K562 (cell line): ENCODE measurements at regions not wholly inside any gene's neighbourhood (a gene's known extent, or its start where the extent isn't known, plus 50 kb on each side); places are given as distances from the start of the nearest gene placed in this dataset.
"Not testable (repeated sequence)": the region's sequence is repeated elsewhere in the genome, so short reads cannot be mapped to it uniquely, and the experiment has no call there.

Experiments
- ATAC-seq: fragments of 200-7000 bp; cut with Tn5 transposase; 3 replicates; pipeline ENCODE4 v1.9.1; 2020; ENCODE audit warnings: moderate library complexity
- BruUV-seq: library from RNA; stranded (reverse); fragments of 400-500 nt; replicated peaks from 2 replicates; lab custom pipeline; 2021; lab: Mats Ljungman, UMichigan
- CTCF ChIA-PET: fragments of 300-600 bp; formaldehyde crosslinking; extraction: SDS; loops from one replicate; lab custom pipeline; 2021; ENCODE audit warnings: low intra/inter-chr PET ratio; lab: Yijun Ruan, JAX
- POLR2A ChIA-PET: fragments of 300-600, 350-650 bp; sonication (Branson Sonifier 250); formaldehyde crosslinking; extraction: SDS; loops from one replicate; lab custom pipeline; 2021; ENCODE audit warnings: antibody characterized with exemption, inconsistent platforms; lab: Yijun Ruan, JAX
- DNase-seq, 4 experiments: peaks; one replicate each; pipeline versions ENCODE4 v3.0.0 to v3.0.0-alpha.2; 2011 to 2018; ENCODE audit warnings: low spot score in 3 of 4, mixed read lengths in 3 of 4; ENCODE audit errors: extremely low read depth in 1 of 4
- FAIRE-seq: peaks from 2 replicates; lab custom pipeline; 2011; peaks lifted over from hg19 to GRCh38; lab: Jason Lieb, UNC
- H2AFZ ChIP-seq: 2 replicates; pipeline ENCODE4 v1.6.0; 2011; ENCODE audit warnings: low read depth, low read length, control low read depth, inconsistent platforms
- H3K27ac ChIP-seq: fragments of 200-600 bp; 3 replicates; pipeline ENCODE4 v1.8.0; 2011; ENCODE audit warnings: low read depth, mild to moderate bottlenecking, control low read depth, inconsistent platforms, low read length, moderate library complexity, mixed read lengths; ENCODE audit errors: extremely low read depth
- H3K27me3 ChIP-seq, 2 experiments: fragments of 300-600 bp in 1 of 2; 2 replicates in 1 of 2; 3 replicates in 1 of 2; pipeline versions ENCODE4 v1.6.0 to v1.8.0; 2011; ENCODE audit warnings: inconsistent platforms in 2 of 2, low read length in 2 of 2, mild to moderate bottlenecking in 1 of 2, mixed read lengths in 1 of 2, moderate library complexity in 1 of 2; ENCODE audit not compliant: control insufficient read depth in 2 of 2, insufficient read depth in 2 of 2
- H3K36me3 ChIP-seq: fragments of 300-600 bp; 3 replicates; pipeline ENCODE4 v1.8.0; 2011; ENCODE audit warnings: mild to moderate bottlenecking, low read length, inconsistent platforms; ENCODE audit not compliant: control insufficient read depth, insufficient read depth
- H3K4me1 ChIP-seq, 2 experiments: fragments of 200-600 bp in 1 of 2; replicated peaks in 1 of 2; 2 replicates in 1 of 2; 3 replicates in 1 of 2; pipeline versions ENCODE4 v1.5.1 to v1.8.0; 2011; ENCODE audit warnings: inconsistent platforms in 2 of 2, low read length in 2 of 2, mild to moderate bottlenecking in 1 of 2, mixed read lengths in 1 of 2, moderate library complexity in 1 of 2; ENCODE audit not compliant: control insufficient read depth in 2 of 2, insufficient read depth in 2 of 2
- H3K4me2 ChIP-seq: 2 replicates; pipeline ENCODE4 v1.6.1; 2011; ENCODE audit warnings: low read length, control low read depth, inconsistent platforms, mixed read lengths; ENCODE audit not compliant: insufficient read depth
- H3K4me3 ChIP-seq: fragments of 200-600 bp; sonication (generic), shearing (Covaris generic); 2 replicates; pipeline ENCODE4 v1.5.1; 2016; ENCODE audit warnings: control low read depth, inconsistent platforms
- H3K79me2 ChIP-seq: fragments of 200-600 bp; 3 replicates; pipeline ENCODE4 v1.8.0; 2011; ENCODE audit warnings: low read length, inconsistent platforms; ENCODE audit not compliant: control insufficient read depth, insufficient read depth
- H3K9ac ChIP-seq, 2 experiments: 2 replicates each; pipeline versions ENCODE4 v1.6.0 to v1.6.1; 2011; ENCODE audit warnings: low read depth in 2 of 2, low read length in 2 of 2, control low read depth in 1 of 2, inconsistent platforms in 1 of 2, mild to moderate bottlenecking in 1 of 2, mixed read lengths in 1 of 2; ENCODE audit not compliant: insufficient read depth in 1 of 2
- H3K9me1 ChIP-seq: one replicate; pipeline ENCODE4 v1.6.0; 2011; ENCODE audit warnings: inconsistent platforms, mild to moderate bottlenecking, low read length, moderate library complexity; ENCODE audit not compliant: control insufficient read depth, insufficient read depth
- H3K9me3 ChIP-seq: replicated peaks from 2 replicates; pipeline ENCODE4 v1.5.1; 2011; ENCODE audit warnings: low read depth, low read length, inconsistent platforms; ENCODE audit not compliant: control insufficient read depth, insufficient read depth
- H4K20me1 ChIP-seq: replicated peaks from 2 replicates; pipeline ENCODE4 v1.6.1; 2011; ENCODE audit warnings: low read length, inconsistent platforms, mixed read lengths; ENCODE audit not compliant: control insufficient read depth, insufficient read depth
- CTBP1 ChIP-seq: fragments of 450-650 bp; IDR thresholded peaks from 2 replicates; pipeline ENCODE4 v1.6.1; 2016; ENCODE audit warnings: borderline replicate concordance
- E2F8 ChIP-seq: fragments of 450-650 bp; IDR thresholded peaks from 2 replicates; pipeline ENCODE4 v1.7.1; 2018; ENCODE audit warnings: mild to moderate bottlenecking, low read depth; ENCODE audit not compliant: partially characterized antibody
- GATAD2B ChIP-seq: fragments of 450-650 bp; IDR thresholded peaks from 2 replicates; pipeline ENCODE4 v1.6.1; 2017; ENCODE audit warnings: mild to moderate bottlenecking, borderline replicate concordance
- HDAC3 ChIP-seq: fragments of 450-650 bp; IDR thresholded peaks from 2 replicates; pipeline ENCODE4 v1.6.1; 2018; ENCODE audit warnings: borderline replicate concordance, mild to moderate bottlenecking, moderate library complexity; ENCODE audit not compliant: partially characterized antibody
- HNRNPUL1 ChIP-seq: fragments of 200-400 bp; formaldehyde crosslinking; IDR thresholded peaks from 2 replicates; pipeline ENCODE4 v1.6.1; 2017; ENCODE audit warnings: low read length
- HOXB6 ChIP-seq: fragments of 250-450 bp; sonication (Bioruptor Pico); IDR thresholded peaks from 2 replicates; pipeline ENCODE4 v1.5.1; 2022; ENCODE audit warnings: mild to moderate bottlenecking, borderline replicate concordance
- KDM2B ChIP-seq: fragments of 250-450 bp; sonication (Bioruptor Pico); IDR thresholded peaks from 2 replicates; pipeline ENCODE4 v1.8.0; 2021; ENCODE audit warnings: mild to moderate bottlenecking, moderate library complexity
- MCM7 ChIP-seq, 2 experiments: fragments of 450-650 bp; IDR thresholded peaks; 2 replicates each; pipeline ENCODE4 v1.6.1; 2016 to 2018
- MXI1 ChIP-seq: IDR thresholded peaks from 2 replicates; pipeline ENCODE4 v1.6.1; 2011; ENCODE audit warnings: low read depth, mild to moderate bottlenecking, improper control_type of control experiment, low read length
- SMAD3 ChIP-seq: fragments of 450-650 bp; formaldehyde crosslinking; conservative IDR thresholded peaks from 2 replicates; pipeline ENCODE4 v1.4.0; 2020; ENCODE audit warnings: mild to moderate bottlenecking
- SMARCA5 ChIP-seq: fragments of 450-650 bp; IDR thresholded peaks from 2 replicates; pipeline ENCODE4 v1.6.1; 2016
- SRSF9 ChIP-seq: fragments of 200-400 bp; formaldehyde crosslinking; IDR thresholded peaks from 2 replicates; pipeline ENCODE4 v1.6.1; 2017; ENCODE audit warnings: low read depth, low read length, borderline replicate concordance
- ZC3H4 ChIP-seq: sonication (generic); formaldehyde crosslinking; IDR thresholded peaks from 2 replicates; pipeline ENCODE4 v1.9.0; 2021; ENCODE audit warnings: missing genetic modification reagents, borderline replicate concordance
- ZNF197 ChIP-seq: fragments of 200-800 bp; sonication (Bioruptor generic); IDR thresholded peaks from 2 replicates; pipeline ENCODE4 v1.6.1; 2016; ENCODE audit warnings: low read depth, missing genetic modification characterization, missing compliant biosample characterization
- ZNF253 ChIP-seq: fragments of 250-450 bp; sonication (Bioruptor Pico); conservative IDR thresholded peaks from 2 replicates; pipeline ENCODE4 v1.6.1; 2021; ENCODE audit warnings: mild to moderate bottlenecking
- ZNF311 ChIP-seq: fragments of 250-450 bp; sonication (Bioruptor Pico); IDR thresholded peaks from 2 replicates; pipeline ENCODE4 v1.4.0; 2020; ENCODE audit warnings: mild to moderate bottlenecking, moderate library complexity
- ZNF431 ChIP-seq: sonication (generic); formaldehyde crosslinking; IDR thresholded peaks from 2 replicates; pipeline ENCODE4 v1.8.0; 2022; ENCODE audit warnings: mild to moderate bottlenecking, missing genetic modification reagents
- ZNF551 ChIP-seq: fragments of 250-450 bp; sonication (Bioruptor Pico); IDR thresholded peaks from 2 replicates; pipeline ENCODE4 v1.5.0; 2021; ENCODE audit warnings: mild to moderate bottlenecking, moderate library complexity
- ZSCAN32 ChIP-seq: fragments of 450-650 bp; formaldehyde crosslinking; IDR thresholded peaks from 2 replicates; pipeline ENCODE4 v1.4.0; 2020; ENCODE audit warnings: mild to moderate bottlenecking, moderate library complexity
- WGBS: fragments of 100-300 bp; shearing (Covaris generic); methylation state at CpG from one replicate; pipeline ENCODE4 v1.1.6; 2016; ENCODE audit warnings: low coverage, mixed read lengths; ENCODE audit not compliant: insufficient coverage; ENCODE audit errors: missing lambda C conversion rate; 5-methylcytosine and 5-hydroxymethylcytosine counted together
- in situ Hi-C: fragments of 300-500 bp; cut with MboI; formaldehyde crosslinking; loops from 4 replicates; pipeline ENCODE4 v1.15.0; 2018; ENCODE audit warnings: inconsistent platforms, mixed read lengths
- intact Hi-C: fragments of 100-400 bp; cut with micrococcal nuclease; formaldehyde crosslinking; loops from 2 replicates; pipeline ENCODE4 v1.14.2; 2022

- Histone ChIP-seq H3K36me3 (no peaks in the 10 kb centered on the region), H3K27ac (no peak overlapping the region), H3K9ac (no peak overlapping the region), H3K4me3 (no peak overlapping the region), H3K4me2 (no peak overlapping the region), H3K9me1 (no peaks in the 10 kb centered on the region), H3K79me2 (no peaks in the 10 kb centered on the region), H3K4me1 (no peaks in the 10 kb centered on the region)
- FAIRE-seq: no peak
- BruUV-seq: no TSS peak
- intact Hi-C loops: no loop called here
- no peak for ATAC-seq
- CTCF ChIA-PET: no interaction called here
- 0% methylated on average over 1 of the region's 1 CpG for WGBS
- TF ChIP-seq ZNF431 (CRISPR knock-in tag): no peak
- TF ChIP-seq ZSCAN32: no peak
- TF ChIP-seq SRSF9: no peak
- no peak for TF ChIP-seq ZC3H4
- no peak for TF ChIP-seq SMARCA5
- TF ChIP-seq CTBP1: no peak
- TF ChIP-seq ZNF551: no peak
- TF ChIP-seq HNRNPUL1: no peak
- no peak for TF ChIP-seq KDM2B (CRISPR knock-in tag)
- TF ChIP-seq MCM7 (IDR thresholded peaks at IDR 0.05): no peak
- no peak for TF ChIP-seq ZNF197 (CRISPR knock-in tag)
- no peak for TF ChIP-seq GATAD2B
- TF ChIP-seq ZNF253 (CRISPR knock-in tag): no peak
- no peak for TF ChIP-seq SMAD3
- no peak for TF ChIP-seq HDAC3
- TF ChIP-seq ZNF311 (CRISPR knock-in tag): no peak
- no peak for TF ChIP-seq E2F8
- no peak for TF ChIP-seq MXI1
- no peak for TF ChIP-seq HOXB6 (CRISPR knock-in tag)
- TF ChIP-seq, all 486 proteins: peak for 0
- POLR2A ChIA-PET: no interaction called here
- Histone ChIP-seq H3K27me3 (no peaks in the 10 kb centered on the region), H3K9me3 (no peaks in the 10 kb centered on the region), H2AFZ (no peak overlapping the region), H4K20me1 (no peaks in the 10 kb centered on the region)
- DNase-seq: no peak
- in situ Hi-C loops: no loop called here
These were observed 1252.2 kb downstream of the REEP3 start for GRCh38 chr10:64773357-64773756.

- H3K4me2 ChIP-seq, H3K4me1 ChIP-seq, POLR2A ChIA-PET, H2AFZ ChIP-seq, CTCF ChIA-PET, H4K20me1 ChIP-seq, intact Hi-C loops, H3K27ac ChIP-seq, in situ Hi-C loops, H3K9ac ChIP-seq, H3K27me3 ChIP-seq, DNase-seq, H3K9me1 ChIP-seq, H3K36me3 ChIP-seq, H3K4me3 ChIP-seq, ATAC-seq, BruUV-seq, H3K9me3 ChIP-seq, FAIRE-seq, H3K79me2 ChIP-seq: not testable (repeated sequence)
- WGBS: 3% methylated on average over 7 of the region's 7 CpGs
These were observed 1263.2 kb downstream of the REEP3 start for GRCh38 chr10:64784451-64784850.
